ENCODE measurements at regions not wholly inside any gene's neighbourhood (a gene's known extent, or its start where the extent isn't known, plus 50 kb on each side); places are given as distances from the start of the nearest gene placed in this dataset.

DNA sequence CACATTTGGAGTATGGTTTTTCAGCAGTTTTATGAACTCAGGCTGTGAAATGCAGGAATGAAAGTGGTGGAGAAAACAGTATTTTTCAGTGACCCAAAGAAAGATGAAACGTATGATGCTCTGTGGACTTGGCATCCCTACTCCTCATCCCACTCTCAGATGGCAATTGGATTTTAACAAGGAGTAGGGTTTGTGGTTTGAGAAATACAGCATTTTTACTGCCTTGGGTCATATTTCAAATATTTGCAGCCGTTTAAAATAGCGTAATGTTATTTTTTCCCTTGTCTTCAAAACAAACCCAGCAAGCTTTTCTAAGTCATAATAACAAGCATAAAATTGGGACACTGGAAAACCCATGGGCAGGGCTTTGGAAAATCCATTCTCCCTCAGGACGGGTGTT is 117.2 kb upstream of the LRIG1 start (continued):
- TF ChIP-seq, protein P1, sequence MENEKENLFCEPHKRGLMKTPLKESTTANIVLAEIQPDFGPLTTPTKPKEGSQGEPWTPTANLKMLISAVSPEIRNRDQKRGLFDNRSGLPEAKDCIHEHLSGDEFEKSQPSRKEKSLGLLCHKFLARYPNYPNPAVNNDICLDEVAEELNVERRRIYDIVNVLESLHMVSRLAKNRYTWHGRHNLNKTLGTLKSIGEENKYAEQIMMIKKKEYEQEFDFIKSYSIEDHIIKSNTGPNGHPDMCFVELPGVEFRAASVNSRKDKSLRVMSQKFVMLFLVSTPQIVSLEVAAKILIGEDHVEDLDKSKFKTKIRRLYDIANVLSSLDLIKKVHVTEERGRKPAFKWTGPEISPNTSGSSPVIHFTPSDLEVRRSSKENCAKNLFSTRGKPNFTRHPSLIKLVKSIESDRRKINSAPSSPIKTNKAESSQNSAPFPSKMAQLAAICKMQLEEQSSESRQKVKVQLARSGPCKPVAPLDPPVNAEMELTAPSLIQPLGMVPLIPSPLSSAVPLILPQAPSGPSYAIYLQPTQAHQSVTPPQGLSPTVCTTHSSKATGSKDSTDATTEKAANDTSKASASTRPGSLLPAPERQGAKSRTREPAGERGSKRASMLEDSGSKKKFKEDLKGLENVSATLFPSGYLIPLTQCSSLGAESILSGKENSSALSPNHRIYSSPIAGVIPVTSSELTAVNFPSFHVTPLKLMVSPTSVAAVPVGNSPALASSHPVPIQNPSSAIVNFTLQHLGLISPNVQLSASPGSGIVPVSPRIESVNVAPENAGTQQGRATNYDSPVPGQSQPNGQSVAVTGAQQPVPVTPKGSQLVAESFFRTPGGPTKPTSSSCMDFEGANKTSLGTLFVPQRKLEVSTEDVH (IDR thresholded peaks at IDR 0.05; ENCODE audit: low read depth, partially characterized antibody) = no peak
- no peak for TF ChIP-seq GATAD2B (conservative IDR thresholded peaks at IDR 0.05; ENCODE audit: low read depth)

DNA sequence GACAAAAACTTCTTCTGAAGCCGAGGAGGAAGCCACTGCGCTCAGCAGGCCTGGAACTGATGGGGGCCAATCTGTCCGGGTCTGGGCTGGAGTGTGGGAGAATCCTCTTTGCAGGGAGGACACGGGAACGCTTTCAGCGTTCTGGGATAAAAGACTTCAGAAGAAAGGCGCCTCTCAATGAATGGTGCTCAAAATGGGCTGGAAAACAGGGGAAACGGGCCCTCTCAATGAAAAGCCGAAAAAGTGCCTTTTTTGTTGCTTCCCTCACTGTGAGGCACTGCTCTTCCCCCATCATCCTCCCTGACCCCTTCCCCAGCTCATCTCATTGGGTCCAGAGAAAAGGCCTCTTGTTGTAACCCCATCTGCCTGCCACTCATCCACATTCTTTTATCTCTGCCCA is 119.5 kb upstream of the LRIG1 start:
- ChIA-PET SMC1A (ENCODE audit: uncharacterized antibody, unreplicated experiment) (no interaction called here), CTCF (no interaction called here), POLR2A (no interaction called here), RAD21 (ENCODE audit: unreplicated experiment) (no interaction called here)
- H2AFZ ChIP-seq (ENCODE audit: control insufficient read depth, low read depth, low read length) = no peak overlapping the region
- no peak overlapping the region for H3K27ac ChIP-seq (ENCODE audit: control insufficient read depth, insufficient read depth)
- H3K36me3 ChIP-seq (ENCODE audit: control insufficient read depth in 2 of 2, insufficient read depth in 2 of 2, low read length in 1 of 2) = no peaks in the 10 kb centered on the region
- H3K9me3 ChIP-seq (replicated peaks; ENCODE audit: control insufficient read depth, insufficient read depth, low read length) = no peaks in the 10 kb centered on the region
- no TSS peak for BruUV-seq (replicated peaks)
- no peaks in the 10 kb centered on the region for H4K20me1 ChIP-seq (ENCODE audit: control insufficient read depth, insufficient read depth)
- H3K79me2 ChIP-seq (ENCODE audit: control insufficient read depth, insufficient read depth, low read length) = no peaks in the 10 kb centered on the region
- DNase-seq (ENCODE audit: low read depth, low spot score) (no peak), FAIRE-seq (no peak), ATAC-seq (no peak)
- H3K9ac ChIP-seq (ENCODE audit: control insufficient read depth, insufficient read depth, low read length) = no peak overlapping the region
- no peaks in the 10 kb centered on the region; a peak in 1 of 4 replicates for H3K27me3 ChIP-seq (replicated peaks in 1 of 2; ENCODE audit: control insufficient read depth in 2 of 2, insufficient read depth in 2 of 2, low read length in 1 of 2)
- in situ Hi-C loops (cut with MboI) (no loop called here), intact Hi-C loops (cut with micrococcal nuclease; ENCODE audit: unreplicated experiment) (no loop called here)
- no peak overlapping the region for H3K4me2 ChIP-seq (ENCODE audit: control insufficient read depth, insufficient read depth)
- WGBS (ENCODE audit: insufficient coverage, insufficient replicate concordance, low lambda C conversion rate, missing lambda C conversion rate) = 51% methylated on average over 8 of the region's 9 CpGs
- H3K4me1 ChIP-seq (ENCODE audit: control insufficient read depth, insufficient read depth, low read length) = no peaks in the 10 kb centered on the region
- no peak overlapping the region for H3K4me3 ChIP-seq
- TF ChIP-seq, protein P2, sequence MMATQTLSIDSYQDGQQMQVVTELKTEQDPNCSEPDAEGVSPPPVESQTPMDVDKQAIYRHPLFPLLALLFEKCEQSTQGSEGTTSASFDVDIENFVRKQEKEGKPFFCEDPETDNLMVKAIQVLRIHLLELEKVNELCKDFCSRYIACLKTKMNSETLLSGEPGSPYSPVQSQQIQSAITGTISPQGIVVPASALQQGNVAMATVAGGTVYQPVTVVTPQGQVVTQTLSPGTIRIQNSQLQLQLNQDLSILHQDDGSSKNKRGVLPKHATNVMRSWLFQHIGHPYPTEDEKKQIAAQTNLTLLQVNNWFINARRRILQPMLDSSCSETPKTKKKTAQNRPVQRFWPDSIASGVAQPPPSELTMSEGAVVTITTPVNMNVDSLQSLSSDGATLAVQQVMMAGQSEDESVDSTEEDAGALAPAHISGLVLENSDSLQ (IDR thresholded peaks at IDR 0.05) = no peak
- TF ChIP-seq SUZ12 (IDR thresholded peaks at IDR 0.05; ENCODE audit: unreplicated experiment) (no peak), RB1 (IDR thresholded peaks at IDR 0.05; ENCODE audit: borderline replicate concordance) (no peak), E4F1 (IDR thresholded peaks at IDR 0.05; ENCODE audit: borderline replicate concordance, partially characterized antibody) (no peak), SP1 (IDR thresholded peaks at IDR 0.05; ENCODE audit: low read depth, low read length) (no peak), ZBTB33 (IDR thresholded peaks at IDR 0.05) (no peak), KAT2A (conservative IDR thresholded peaks at IDR 0.05; ENCODE audit: control insufficient read depth, low read depth, low read length) (no peak)

All from GM12878 (cell line).